ENCODE measurements at regions not wholly inside any gene's neighbourhood (a gene's known extent, or its start where the extent isn't known, plus 50 kb on each side); places are given as distances from the start of the nearest gene placed in this dataset.

DNA sequence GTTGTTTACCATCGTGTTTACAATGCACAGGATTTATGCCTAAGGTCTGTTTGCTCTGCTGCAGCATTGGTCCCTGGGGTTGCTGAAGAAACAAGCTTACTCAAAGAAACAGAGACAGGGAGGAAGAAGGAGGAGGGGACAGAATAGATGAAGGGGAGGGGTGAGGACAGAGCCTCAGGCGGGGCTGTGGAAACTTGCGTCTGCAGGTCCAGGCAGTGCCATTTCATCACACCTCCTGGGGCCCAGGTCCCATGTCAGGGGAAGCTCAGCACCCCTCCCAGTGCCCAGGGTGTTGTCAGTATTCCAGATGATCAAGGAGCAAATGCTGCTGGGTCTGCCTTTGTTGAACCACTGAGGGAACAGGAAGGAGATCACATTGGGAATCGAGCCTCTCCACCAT, 1406.8 kb downstream of the TBC1D22A start:
- no peak for DNase-seq

- DNase-seq, result no peak
These were observed 1404.8 kb downstream of the TBC1D22A start for GRCh38 chr22:48167238-48167637.

DNA sequence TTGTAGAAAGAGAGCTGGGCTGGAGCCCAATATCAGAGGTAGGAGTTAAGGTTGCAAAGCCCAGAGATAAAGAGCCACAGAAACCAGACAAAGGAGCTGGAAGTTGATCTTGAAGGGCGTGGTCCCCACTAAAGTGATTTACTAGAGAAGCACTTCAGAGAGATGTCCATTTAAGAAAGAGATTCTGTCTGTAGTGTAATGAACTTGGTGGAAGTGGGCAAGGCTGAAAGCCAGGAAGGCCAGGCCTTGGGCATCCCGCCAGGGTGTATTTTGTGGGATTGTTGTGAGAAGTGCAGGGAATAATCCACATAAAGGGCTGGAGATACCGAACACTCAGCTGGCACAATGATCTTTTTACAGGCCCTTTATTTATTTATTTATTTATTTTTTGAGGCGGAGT, 1398.8 kb downstream of the TBC1D22A start:
- DNase-seq, result no peak

GRCh38 chr22:48157676-48158075, 1395.2 kb downstream of the TBC1D22A start:
- no peak for DNase-seq

DNA sequence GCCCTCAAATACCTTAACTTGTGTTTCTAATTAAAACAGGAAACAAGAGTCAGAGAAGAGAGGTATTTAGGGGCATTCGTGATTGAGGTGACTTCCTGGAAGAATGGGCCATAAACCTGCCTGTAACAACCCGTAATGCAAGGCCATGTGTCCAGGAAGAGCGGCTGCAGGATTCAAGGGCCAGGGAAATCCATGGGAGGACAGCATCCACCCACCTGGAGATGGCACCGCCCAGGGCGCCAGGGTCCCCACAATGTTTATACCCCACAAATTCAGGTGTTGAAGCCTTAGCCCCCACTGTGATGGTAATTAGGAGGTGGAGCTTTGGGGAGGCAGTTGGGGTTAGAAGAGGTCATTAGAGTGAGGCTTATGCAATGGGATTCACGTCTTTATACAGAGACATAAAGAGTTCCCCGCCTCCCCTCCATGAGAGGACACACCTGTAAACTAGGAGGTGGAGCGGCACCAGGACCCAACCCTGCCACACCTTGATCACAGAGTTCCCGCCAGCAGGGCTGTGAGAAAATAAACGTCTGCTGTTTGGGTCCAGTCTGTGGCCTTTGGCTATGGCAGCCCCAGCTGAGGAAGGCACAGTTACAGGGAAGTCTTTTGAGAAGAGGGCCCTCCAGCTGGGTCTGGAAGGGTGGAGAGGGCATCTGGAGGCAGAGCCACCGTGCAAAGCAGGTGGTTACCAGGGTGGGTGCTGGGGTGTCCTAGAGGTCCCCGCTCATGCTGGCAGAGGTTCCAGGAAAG, 1394.3 kb downstream of the TBC1D22A start:
- no peak for DNase-seq

DNA sequence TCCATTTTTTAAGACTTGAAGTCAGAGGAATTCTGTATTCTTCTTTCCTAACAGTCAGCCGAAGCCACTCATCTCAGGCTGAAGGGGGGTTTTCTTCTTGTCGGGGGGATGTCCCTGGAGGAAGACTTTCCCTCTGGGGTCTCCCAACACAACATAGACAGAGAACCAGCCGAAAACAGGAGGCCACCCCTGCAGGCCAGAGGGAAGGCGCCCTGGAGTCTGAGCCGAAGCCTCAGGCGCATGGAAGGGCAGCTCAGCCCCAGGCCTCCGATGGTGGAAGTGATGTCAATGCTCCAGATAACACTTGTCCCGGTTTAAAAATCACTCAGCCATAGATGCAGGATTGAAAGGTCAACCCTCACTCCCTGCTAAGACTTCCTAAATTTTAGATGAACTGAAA, 1393.0 kb downstream of the TBC1D22A start:
- no peak for DNase-seq

- no peak for DNase-seq
These were observed 1392.4 kb downstream of the TBC1D22A start for GRCh38 chr22:48154943-48155240.

DNA sequence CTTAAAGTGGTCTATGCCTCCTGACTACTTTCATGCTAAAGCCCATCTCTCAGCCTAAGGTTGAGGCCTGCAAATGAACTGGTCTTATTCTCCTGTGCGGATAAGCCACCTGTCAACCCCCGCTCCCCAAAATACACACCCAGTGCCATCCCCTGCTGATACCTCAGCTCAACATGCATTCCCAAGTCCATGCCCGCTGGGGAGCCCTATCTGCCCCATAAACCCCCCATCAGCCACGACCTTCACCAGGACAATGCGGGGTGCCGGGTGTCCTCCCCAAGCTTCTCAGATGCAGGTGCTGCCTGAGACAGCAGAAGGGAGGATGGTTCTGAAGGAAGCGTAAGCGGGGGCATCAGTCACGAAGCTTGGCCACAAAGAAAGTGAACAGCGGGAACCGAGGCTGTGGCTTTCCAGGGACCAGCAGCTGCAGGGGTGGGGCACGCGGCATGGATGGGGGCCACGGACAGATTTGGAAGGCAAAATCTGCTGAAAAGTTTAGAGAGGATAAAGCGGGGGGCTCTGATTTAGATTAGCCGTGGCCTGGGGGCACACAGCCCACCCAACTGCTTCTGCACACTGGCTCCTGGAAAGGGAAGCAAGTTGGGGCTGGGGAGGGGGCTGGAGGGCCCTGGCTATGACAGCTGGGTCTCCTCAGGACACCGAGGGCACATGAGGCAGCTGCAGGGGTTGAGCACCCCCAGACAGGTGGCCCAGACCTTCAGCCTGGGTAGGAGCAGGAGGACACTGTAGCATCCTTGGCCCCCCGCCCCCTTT, 1391.9 kb downstream of the TBC1D22A start:
- no peak for DNase-seq

DNA sequence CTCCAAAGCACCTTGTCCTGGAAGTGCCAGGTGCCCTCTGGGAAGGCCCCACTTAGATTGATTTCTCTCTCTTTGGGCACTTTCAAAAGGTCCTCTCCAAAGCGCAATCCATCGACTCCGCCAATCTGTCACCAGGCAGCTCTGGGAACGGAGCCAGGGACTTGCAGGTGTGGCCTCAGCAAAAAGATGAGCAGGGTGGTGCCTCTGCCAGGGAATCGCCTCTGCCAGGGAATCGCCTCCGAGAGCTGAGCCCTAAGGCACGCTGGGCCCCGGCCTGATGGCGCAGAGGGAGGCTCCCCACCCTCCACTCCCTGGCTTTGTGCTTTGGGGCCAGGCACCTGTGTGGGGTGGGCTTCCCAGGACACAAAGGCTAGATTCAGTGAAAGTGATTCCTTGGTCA, 1391.3 kb downstream of the TBC1D22A start:
- no peak for DNase-seq

DNA sequence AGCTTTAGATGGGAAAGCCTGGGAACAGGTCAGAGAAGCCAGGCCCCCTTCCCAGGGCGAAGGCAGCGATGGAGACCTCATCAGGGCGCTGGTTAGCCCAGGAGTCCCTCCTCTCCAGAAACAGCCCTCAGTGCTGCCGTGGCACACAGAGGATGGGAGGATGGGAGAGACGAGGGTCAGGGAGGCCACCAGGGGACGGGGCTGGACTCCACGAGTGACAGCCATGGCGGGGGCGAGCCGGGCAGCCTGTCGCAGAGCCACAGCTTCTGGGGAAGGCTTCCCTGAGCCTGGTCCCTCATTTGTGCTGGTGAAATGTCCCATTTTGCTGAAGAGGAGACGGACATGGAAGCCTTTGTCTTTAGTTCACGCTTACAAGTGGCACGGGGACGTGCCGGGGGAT, 1390.5 kb downstream of the TBC1D22A start:
- DNase-seq, result no peak

DNA sequence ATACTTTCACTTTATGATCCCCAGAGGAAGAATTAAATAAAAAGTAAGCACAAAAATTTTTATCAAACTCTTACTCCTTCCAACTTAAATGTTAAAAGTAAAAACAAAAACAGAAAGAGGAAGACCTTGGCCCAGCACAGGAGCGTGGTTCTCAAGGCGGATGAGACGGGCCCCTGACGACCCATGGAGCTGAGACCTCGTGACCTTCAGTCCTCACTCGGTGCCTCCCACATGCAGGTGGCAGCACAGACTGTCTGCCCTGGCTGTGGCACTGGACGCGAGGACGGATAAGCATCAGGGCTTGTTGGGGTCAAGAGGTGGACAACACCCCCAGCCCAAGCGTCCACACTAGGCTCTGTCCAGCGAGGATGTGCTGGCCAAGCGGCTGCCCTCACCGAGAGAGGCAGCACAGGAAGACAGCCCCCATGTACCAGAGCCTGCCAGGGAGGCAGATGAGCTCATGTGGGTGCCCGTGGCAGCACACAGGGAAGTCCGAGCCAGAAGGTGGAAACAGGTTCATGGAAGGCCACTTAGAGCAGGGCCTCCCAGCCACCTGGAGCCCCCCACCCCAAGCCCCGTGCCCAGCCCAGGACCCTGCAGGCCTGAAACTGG, 1389.8 kb downstream of the TBC1D22A start:
- DNase-seq, result no peak

DNA sequence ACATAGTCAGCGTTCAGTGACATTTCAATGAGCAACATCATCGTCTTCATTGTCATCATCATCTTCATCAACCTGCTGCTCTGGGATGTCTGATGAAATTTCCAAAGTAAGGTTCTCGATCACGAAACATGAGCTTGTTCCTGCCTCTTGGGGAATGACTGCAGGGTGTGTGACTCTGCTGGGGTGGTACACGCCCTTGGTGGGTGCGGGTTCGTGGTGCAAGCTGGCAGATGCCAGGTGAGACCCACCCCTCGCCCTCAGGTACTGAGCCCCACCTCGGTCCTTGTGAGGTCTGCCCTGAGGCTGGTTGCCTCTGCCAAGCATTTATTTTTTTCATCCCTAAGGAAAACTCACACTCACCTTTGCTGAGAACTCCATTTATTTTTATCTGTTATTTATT, 1389.2 kb downstream of the TBC1D22A start:
- DNase-seq, result no peak

DNA sequence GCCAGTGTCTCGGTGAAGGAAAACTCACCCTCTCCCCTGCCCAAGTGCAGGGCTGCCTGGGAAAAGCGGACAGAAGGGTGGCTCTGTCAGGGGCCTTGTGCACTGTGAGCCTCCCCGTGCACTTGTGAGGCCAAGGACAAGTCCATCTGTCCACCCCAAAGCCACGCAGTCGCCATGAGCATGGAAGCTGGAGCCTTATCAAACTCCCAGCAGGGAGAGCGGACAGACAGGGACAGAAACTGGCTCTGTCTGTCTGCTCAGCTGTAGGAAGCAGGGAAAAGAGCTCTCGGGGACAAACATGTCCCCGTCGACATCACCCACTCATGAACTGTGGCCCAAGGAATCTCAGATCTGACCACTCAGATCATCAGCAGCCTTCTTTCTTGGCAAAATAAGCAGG, 1385.4 kb downstream of the TBC1D22A start:
- DNase-seq, result no peak

- DNase-seq, result no peak
These were observed 1385.0 kb downstream of the TBC1D22A start for GRCh38 chr22:48147404-48147803.

- no peak for DNase-seq
These were observed 1384.0 kb downstream of the TBC1D22A start for GRCh38 chr22:48146426-48146825.

DNA sequence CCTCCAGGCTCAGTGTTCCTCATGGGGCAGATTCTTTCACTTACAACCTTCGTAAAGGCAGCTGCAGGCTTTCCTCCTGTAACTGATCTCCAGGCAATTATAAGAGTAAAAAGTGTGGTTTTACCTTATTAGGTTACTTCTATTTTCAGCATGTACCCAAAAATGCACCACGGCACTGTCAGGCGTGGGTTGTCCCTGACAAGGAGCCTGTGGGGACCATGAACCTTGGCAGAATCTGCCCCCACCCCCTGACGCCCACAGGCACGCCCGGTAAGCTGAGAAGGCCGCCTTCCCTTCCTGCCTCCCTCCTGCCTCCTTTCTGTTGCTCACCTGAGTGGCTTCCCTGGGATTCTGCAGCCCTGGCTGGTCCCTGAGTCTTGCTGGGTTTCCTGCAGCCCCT, 1383.3 kb downstream of the TBC1D22A start:
- DNase-seq, result no peak

- DNase-seq, result no peak
These were observed 1381.9 kb downstream of the TBC1D22A start for GRCh38 chr22:48144318-48144717.

GRCh38 chr22:48143856-48144255, 1381.4 kb downstream of the TBC1D22A start:
- DNase-seq, result no peak

DNA sequence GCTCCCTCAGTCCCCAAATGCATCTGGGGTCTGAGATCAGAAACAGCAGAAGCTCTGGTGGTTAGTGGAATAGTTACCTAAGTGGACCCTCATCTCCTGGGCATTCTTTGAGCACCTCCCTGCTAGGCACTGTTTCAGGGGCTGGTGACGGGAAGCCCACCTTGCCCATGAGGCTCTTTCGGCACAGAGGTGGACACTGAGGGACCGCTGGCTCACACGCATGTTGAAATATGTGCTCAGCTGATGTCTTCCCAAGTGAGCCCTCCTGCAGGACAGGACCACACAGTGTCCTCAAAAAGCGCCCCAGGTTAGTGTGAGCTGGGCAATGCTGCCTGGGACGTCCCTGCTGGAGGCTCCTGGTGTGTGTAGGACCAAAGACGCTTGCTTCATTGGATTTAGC, 1379.9 kb downstream of the TBC1D22A start:
- no peak for DNase-seq

- DNase-seq, result no peak
These were observed 1378.9 kb downstream of the TBC1D22A start for GRCh38 chr22:48141301-48141700.

DNA sequence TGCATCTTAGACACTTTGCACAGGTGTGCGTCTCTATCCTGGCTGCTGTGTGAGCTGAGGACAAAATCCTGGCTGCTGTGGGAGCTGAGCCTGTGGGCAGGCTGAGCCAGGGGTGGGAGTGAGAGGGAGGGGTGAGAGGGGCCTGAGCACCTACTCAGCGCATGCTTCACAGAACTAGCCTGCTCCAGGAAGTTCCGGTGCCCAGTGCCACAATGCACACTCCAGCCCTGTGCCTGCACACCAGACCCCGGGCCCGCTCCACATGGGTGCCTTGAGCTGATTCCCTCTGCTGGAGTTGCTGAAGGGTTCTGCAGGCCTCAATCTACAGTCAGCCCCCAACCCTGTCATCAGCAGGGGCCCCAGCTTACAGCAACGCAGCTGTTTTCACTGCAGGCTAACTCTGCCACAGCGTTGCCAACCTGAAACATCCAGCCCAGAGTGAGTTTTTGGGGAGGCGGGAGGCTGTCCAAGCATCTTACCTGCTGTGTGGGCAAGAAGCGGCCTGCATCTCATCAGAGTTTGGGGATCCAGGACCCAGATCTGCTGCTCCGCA, 1377.9 kb downstream of the TBC1D22A start:
- no peak for DNase-seq

DNA sequence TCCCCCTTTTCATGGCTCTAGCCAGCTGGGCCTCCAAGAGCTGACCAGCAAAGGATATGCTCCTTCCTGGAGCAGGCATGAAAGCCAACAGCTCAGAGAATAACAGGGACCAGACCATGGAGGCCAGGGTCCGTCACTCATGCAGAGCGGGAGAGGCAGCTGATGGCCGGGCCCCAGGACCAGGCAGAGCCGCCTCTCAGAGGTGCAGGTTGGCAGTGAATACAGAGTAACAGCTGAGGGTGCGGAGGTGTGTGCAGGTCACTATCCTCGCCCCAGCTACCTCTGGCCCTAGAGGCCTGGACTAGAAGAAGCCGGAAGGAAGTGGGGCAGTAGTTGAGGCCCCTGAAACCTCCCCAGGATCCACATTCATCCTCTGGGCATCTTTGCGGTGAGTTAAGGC, 1377.3 kb downstream of the TBC1D22A start:
- no peak for DNase-seq

DNA sequence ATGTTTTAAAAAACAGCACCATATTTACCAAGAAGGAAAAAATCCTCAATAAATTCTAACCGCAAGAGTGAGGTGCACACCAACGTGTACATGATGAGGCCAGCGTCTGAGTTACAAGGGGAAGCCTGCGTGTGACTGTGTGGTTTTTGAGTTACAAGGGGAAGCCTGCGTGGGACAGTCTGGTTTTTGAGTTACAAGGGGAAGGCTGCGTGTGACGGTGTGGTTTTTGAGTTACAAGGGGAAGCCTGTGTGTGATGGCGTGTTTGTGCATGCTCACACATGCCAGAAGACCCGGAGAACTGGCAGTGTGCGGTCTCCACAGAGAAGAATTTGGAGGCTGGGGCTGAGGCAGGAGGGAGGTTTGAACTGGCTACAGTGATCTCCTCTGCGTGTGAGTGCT, 1376.4 kb downstream of the TBC1D22A start:
- DNase-seq, result no peak

- no peak for DNase-seq
These were observed 1376.0 kb downstream of the TBC1D22A start for GRCh38 chr22:48138427-48138826.
